G401.6 (cell line): ENCODE measurements at regions not wholly inside any gene's neighbourhood (a gene's known extent, or its start where the extent isn't known, plus 50 kb on each side); places are given as distances from the start of the nearest gene placed in this dataset.
"Not testable (repeated sequence)": the region's sequence is repeated elsewhere in the genome, so short reads cannot be mapped to it uniquely, and the experiment has no call there.

Experiments
- FAIRE-seq: peaks from 2 replicates; lab custom pipeline; 2012; peaks lifted over from hg19 to GRCh38; lab: Jason Lieb, UNC

- FAIRE-seq, result no peak
Measured at GRCh38 chr10:107579970-107580369, 415.5 kb upstream of the SORCS1 start.

GRCh38 chr10:107577221-107577620, 412.7 kb upstream of the SORCS1 start:
- FAIRE-seq, result no peak

- no peak for FAIRE-seq
Measured at GRCh38 chr10:107576746-107577145, 412.2 kb upstream of the SORCS1 start.

- no peak for FAIRE-seq
Measured at GRCh38 chr10:107565014-107565413, 400.5 kb upstream of the SORCS1 start.

- no peak for FAIRE-seq
Measured at GRCh38 chr10:107561136-107561650, 396.7 kb upstream of the SORCS1 start.

GRCh38 chr10:107557916-107558315, 393.4 kb upstream of the SORCS1 start:
- FAIRE-seq, result no peak

GRCh38 chr10:107554333-107554732, 389.8 kb upstream of the SORCS1 start:
- no peak for FAIRE-seq

- no peak for FAIRE-seq
Measured at GRCh38 chr10:107553470-107553869, 389.0 kb upstream of the SORCS1 start.

- no peak for FAIRE-seq
Measured at GRCh38 chr10:107552963-107553362, 388.5 kb upstream of the SORCS1 start.

GRCh38 chr10:107548301-107548700, 383.8 kb upstream of the SORCS1 start:
- no peak for FAIRE-seq

- FAIRE-seq, result no peak
Measured at GRCh38 chr10:107546986-107547385, 382.5 kb upstream of the SORCS1 start.

GRCh38 chr10:107546284-107546683, 381.8 kb upstream of the SORCS1 start:
- no peak for FAIRE-seq

- FAIRE-seq, result no peak
Measured at GRCh38 chr10:107545717-107546116, 381.2 kb upstream of the SORCS1 start.

- no peak for FAIRE-seq
Measured at GRCh38 chr10:107544706-107545520, 380.4 kb upstream of the SORCS1 start.

- FAIRE-seq, result no peak
Measured at GRCh38 chr10:107542607-107543006, 378.1 kb upstream of the SORCS1 start.

GRCh38 chr10:107542016-107542415, 377.5 kb upstream of the SORCS1 start:
- FAIRE-seq, result no peak

- no peak for FAIRE-seq
Measured at GRCh38 chr10:107540981-107541380, 376.5 kb upstream of the SORCS1 start.

GRCh38 chr10:107529350-107529749, 364.8 kb upstream of the SORCS1 start:
- no peak for FAIRE-seq

- FAIRE-seq, result no peak
Measured at GRCh38 chr10:107520348-107520747, 355.8 kb upstream of the SORCS1 start.

- FAIRE-seq, result no peak
Measured at GRCh38 chr10:107517811-107518210, 353.3 kb upstream of the SORCS1 start.

- no peak for FAIRE-seq
Measured at GRCh38 chr10:107516349-107516748, 351.8 kb upstream of the SORCS1 start.

- FAIRE-seq, result not testable (repeated sequence)
Measured at GRCh38 chr10:107504011-107504410, 339.5 kb upstream of the SORCS1 start.

GRCh38 chr10:107502229-107502985, 337.9 kb upstream of the SORCS1 start:
- no peak for FAIRE-seq
